NCI-H1694 (cell line): ENCODE measurements at regions not wholly inside any gene's neighbourhood (a gene's known extent, or its start where the extent isn't known, plus 50 kb on each side); places are given as distances from the start of the nearest gene placed in this dataset.
"Not testable (repeated sequence)": the region's sequence is repeated elsewhere in the genome, so short reads cannot be mapped to it uniquely, and the experiment has no call there.

Experiments
- DNase-seq: peaks from one replicate; lab custom pipeline; 2025; lab: John Stamatoyannopoulos, UW

DNA sequence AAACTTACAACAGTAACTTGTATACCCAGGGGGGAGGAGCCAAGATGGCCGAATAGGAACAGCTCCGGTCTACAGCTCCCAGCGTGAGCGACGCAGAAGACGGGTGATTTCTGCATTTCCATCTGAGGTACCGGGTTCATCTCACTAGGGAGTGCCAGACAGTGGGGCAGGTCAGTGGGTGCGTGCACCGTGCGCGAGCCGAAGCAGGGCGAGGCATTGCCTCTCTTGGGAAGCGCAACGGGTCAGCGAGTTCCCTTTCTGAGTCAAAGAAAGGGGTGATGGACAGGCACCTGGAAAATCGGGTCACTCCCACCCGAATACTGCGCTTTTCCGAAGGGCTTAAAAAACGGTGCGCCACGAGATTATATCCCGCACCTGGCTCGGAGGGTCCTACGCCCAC lies 278.8 kb downstream of the FAM47B start:
- not testable (repeated sequence) for DNase-seq

- DNase-seq, result no peak
These were observed 301.6 kb downstream of the FAM47B start for GRCh38 chrX:35244088-35244741.

DNA sequence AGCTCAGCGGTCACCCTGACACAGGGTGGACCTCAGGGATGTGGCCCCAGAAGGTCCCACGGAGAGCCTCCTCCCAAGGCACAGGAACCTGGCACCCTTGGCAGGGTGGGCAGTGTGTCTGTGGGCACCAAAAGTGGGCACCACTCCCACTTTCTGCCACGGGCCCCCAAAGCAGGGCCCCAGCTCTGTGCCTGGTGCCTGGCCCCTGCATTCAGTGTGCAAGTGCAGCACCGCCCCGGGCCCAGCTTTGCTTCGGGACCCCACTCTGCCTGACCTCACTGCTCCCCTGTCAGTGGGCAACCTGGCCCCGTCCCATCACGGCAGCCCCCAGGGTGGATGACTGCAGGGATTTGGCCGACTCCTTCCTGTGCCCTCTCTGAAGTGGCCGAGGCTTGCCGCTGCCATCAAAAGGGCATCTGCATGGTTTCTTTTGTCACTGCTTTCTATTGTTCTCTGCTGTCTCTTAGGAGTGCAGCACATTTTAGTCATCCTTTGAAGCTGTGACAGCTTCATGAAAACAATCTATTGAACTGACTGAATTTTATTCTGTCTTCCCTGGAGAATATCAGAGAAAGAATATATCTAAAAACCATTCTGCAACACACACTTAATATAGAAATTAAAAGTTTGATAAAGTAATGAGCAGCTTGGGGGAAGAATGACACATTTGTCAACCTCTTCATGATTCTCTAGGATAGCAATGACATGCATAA lies 302.4 kb downstream of the FAM47B start:
- no peak for DNase-seq

GRCh38 chrX:35251226-35251625 lies 308.6 kb downstream of the FAM47B start:
- DNase-seq, result no peak

DNA sequence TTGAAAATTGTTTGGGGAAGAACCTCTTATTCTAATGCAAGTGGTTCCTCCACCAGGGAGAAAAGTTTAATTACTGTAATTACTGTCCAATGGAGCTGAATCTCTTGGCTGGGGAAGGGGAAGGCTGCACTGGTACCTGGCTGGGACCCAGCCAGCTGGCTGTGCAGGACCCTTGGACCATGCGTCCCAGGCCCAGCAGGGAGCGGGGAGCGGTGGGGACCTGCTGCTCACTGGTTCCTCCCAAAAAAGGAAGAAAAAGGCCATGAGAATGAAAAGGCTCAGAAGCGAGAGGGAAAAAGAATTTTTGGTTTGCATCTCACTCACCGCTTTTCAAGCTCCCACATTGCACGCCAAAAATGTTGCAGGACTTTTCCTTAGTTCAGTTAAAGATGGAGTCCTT lies 333.5 kb downstream of the FAM47B start:
- no peak for DNase-seq

DNA sequence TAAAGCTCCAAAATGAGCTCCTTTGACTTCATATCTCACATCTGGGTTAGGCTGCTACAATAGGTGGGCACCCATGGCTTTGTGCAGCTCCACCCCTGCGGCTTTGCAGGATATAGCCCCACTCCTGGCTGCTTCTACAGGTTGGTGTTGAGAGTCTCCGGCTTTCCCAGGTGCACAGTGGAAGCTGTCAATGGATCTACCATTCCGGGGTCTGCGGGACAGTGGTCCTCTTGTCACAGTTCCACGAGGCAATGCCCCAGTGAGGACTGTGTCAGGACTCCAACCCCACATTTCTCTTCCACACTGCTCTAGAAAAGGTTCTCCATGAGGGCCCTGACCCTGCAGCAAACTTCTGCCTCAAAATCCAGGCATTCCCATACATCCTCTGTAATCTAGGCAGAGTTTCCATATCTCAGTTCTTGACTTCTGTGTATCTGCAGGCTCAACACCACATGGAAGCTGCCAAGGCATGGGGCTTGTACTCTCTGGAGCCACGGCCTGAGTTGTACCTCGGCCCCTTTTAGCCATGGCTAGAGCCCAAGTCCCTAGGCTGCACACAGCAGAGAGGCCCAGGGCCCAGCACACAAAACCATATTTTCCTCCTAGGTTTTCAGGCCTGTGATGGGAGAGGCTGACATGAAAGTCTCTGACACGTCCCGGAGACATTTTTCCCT lies 342.8 kb downstream of the FAM47B start:
- no peak for DNase-seq

GRCh38 chrX:35288657-35289056 lies 346.1 kb downstream of the FAM47B start:
- no peak for DNase-seq

DNA sequence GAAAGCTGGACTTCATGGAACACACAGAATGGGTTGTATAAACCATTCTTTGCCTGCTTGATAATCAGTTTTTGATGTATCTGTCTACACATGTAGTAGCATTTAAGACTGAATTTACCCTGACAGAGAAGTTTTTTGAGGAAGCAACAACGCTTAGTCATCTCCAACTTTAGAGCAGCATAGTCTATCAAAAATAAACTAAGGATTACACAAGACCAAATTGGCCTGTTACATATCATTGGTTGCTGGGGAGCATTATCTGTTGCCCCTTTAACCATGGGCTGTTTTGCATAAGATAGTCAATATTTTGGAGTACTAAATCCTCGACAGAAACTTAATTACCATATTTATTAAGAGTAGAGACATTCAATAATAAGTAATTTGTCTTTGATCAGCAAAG lies 347.4 kb downstream of the FAM47B start:
- DNase-seq, result no peak

- DNase-seq, result no peak
These were observed 348.4 kb downstream of the FAM47B start for GRCh38 chrX:35291013-35291412.

GRCh38 chrX:35292522-35292921 lies 349.9 kb downstream of the FAM47B start:
- no peak for DNase-seq

- not testable (repeated sequence) for DNase-seq
These were observed 362.4 kb downstream of the FAM47B start for GRCh38 chrX:35305037-35305436.

DNA sequence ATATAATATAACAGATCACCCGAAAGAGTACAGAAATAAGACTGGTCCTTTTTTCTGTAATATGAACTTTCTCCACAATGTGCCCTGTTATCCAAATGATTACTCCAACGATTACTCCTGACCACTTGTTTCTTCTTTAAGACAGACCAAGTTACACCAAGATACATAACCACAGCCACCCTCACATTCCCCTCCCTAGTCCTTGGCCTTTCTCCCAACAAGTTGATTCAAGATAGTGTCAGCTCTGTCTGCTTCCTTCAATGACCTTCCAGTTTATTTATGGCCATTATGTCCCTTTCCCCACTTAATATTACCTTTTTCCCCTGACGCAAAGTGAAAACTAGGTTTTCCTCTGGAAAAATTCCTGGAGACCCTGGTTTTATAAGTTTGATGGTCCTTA lies 397.2 kb downstream of the FAM47B start:
- no peak for DNase-seq

DNA sequence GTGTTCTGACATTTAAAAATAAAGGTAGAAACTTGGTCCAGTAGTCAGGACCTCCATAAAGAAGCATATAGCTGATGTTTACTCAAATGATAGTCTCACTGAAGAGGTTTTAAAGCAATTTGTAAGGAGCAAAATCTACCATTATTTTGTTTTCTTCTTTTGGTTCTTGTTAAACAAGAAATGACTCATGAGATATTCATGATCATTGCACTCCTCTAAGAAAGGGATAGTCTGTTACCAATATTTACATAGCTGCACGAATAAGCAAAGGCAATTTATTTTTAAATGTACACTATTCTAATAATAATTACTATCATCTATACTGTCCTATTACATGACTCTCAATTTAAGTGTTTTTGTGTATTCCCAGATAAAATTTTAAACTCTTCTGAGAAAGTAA lies 397.9 kb downstream of the FAM47B start:
- no peak for DNase-seq

DNA sequence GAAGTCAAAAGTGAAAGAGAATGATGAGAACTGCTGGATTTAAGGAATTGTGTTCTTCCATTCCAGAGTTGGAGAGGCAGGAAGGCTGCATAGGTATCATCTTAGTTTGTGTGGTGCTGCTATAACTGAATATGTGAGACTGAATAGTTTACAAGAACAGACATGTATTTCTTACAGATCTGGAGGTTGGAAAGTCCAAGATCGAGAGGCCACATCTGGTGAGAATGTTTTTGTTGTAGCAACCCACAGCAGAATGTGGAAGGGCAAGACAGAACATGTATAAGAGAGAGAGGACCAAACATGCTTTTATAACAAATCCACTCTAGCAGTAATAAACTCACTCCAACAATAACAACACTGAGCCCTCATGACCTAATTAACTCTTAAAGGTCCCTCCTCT lies 408.6 kb downstream of the FAM47B start:
- DNase-seq, result no peak

- no peak for DNase-seq
These were observed 409.3 kb downstream of the FAM47B start for GRCh38 chrX:35351795-35352483.

DNA sequence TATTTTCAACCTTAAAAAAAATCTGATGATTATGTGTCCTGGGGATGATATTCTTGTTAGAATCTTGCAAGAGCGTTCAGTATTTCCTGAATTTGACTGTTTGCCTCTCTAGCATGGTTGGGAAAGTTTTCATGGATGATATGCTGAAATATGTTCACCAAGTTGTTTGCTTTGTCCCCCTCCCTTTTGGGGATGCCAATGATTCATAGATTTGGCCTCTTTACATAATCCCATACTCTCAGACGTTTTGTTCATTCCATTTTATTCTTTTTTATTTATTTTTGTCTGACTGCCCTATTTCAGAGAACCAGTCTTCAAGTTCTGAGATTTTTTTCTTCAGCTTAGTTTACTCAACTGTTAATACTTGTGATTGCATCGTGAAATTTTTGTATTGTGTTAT lies 415.1 kb downstream of the FAM47B start:
- no peak for DNase-seq

DNA sequence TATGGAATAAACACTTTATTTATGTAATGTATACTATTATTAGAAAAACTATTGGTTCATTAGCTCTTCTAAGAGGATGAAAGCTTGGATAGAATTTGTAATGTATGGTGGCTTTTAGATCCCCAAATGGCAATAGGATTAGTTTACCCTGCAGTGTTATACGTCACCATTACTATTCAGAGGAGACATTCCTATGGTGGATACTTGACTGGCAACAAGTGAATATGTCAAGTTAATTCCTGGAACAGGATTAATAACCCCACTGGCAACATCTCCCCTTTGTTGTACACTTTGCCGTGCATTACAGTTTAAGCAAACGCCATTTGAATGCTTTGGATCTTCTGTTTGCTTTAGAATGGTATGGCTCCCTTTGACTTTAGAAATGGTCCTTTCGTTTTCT lies 420.3 kb downstream of the FAM47B start:
- DNase-seq, result no peak

DNA sequence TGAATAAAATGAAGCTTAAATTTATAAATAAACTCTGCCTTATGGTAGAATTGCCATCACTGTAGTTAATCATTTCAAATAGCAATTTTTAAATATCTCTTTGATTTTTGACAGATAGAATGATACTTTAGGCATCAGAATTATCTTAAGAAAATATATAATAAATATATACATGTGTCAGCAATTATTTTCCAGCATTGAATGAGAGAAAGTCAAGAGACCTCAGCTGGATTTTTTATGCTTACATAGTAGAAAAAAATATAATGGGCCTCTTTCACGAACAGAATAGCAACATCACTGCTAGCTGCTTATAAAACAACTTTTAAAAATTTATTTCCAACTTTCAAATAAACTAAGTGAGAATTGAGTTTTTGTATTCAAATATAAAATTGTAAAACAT lies 424.0 kb upstream of the MAGEB16 start:
- no peak for DNase-seq

DNA sequence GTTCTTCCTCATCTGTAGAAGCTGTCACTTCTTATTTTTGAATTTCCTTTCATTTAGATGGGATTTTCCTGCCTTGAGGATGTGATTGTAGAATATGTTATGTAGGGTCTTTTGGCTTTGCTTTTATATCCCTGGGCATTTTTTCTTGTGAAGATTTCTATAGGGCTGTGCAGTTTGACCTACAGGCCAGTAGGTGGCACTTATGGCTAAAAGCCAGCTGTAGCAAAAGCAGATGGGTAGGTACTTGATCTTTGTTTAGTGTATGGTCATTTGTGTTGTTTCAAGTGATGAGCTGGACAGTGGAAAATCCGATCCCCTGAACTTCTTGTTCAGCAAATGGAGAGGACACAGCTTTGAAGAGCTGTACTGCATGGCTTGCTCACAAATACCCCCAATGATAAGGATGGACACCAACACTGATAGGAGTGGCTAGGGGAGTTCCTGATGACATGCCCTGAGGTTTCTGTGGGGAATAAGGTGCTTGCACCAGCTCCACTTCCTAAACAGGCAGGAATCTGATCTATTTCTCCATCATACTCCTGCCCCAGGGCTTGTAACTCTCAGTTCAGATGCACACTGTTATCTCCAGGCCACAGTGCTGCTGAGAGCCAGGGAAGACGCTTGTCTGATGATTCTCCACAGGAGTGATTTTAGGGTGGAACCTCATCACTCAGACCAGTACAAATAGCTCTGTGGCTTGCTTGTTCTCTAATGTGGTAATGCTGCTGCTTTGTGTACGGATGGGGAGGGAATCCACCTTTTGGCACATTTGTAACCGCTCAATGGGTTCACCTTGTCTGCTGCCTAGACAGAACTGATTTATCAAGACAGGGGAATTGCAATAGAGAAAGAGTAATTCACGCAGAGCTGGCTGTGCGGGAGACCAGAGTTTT lies 417.1 kb upstream of the MAGEB16 start:
- no peak for DNase-seq

DNA sequence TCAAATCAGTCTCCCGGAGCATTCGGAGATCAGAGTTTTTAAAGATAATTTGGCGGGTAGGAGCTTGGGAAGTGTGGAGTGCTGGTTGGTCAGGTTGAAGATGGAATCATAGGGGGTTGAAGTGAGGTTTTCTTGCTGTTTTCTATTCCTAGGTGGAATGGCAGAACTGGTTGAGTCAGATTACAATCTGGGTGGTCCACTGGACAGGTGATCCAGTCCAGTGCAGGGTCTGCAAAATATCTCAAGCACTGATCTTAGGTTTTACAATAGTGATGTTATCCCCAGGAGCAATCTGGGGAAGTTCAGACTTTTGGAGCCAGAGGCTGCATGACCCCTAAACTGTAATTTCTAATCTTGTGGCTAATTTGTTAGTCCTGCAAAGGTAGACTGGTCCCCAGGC lies 416.4 kb upstream of the MAGEB16 start:
- not testable (repeated sequence) for DNase-seq

GRCh38 chrX:35382966-35383365 lies 415.2 kb upstream of the MAGEB16 start:
- no peak for DNase-seq

DNA sequence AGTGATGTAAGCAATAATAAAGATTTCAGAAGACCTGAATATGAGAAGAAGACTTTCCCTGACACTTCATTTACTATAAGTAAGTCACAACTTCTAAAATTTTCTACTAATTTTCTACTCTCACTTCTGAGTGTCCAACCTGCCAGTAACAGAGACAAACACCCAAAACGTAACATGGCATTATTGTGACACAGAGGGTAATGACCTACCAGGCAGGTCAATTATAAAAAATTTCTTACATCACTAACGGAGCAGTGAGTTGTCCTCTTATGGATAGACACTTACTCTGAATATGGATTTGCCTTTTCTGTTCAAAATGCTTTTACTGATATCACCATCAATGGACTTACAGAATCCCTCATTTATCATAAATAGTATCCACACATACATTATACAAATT lies 405.9 kb upstream of the MAGEB16 start:
- DNase-seq, result no peak
